ENCODE measurements at regions not wholly inside any gene's neighbourhood (a gene's known extent, or its start where the extent isn't known, plus 50 kb on each side); places are given as distances from the start of the nearest gene placed in this dataset.

GRCh38 chr16:73383195-73383987 is 335.5 kb upstream of the ZFHX3 start:
- TF ChIP-seq CTCF (conservative IDR thresholded peaks at IDR 0.05; ENCODE audit: low read length) (no peak), EZH2phosphoT487 (IDR thresholded peaks at IDR 0.05; ENCODE audit: borderline replicate concordance, low read depth, low read length) (no peak)

Data from OCI-LY7 (cell line).